AG04450 (cell line): ENCODE measurements at regions not wholly inside any gene's neighbourhood (a gene's known extent, or its start where the extent isn't known, plus 50 kb on each side); places are given as distances from the start of the nearest gene placed in this dataset.

Experiments used
- CTCF ChIA-PET: fragments of 300-600, 350-600 bp; formaldehyde crosslinking; extraction: SDS; loops from one replicate; lab custom pipeline; 2022; ENCODE audit warnings: antibody characterized with exemption, inconsistent platforms; lab: Charles Lee
- POLR2A ChIA-PET: fragments of 350-600 bp; formaldehyde crosslinking; extraction: SDS; loops from one replicate; lab custom pipeline; 2021; ENCODE audit warnings: antibody characterized with exemption, inconsistent platforms; lab: Yijun Ruan, JAX
- DNase-seq: peaks from one replicate; pipeline ENCODE4 v3.0.0-alpha.2; 2011; ENCODE audit warnings: low read depth, low spot score
- H3K27ac ChIP-seq: one replicate; pipeline ENCODE4 v1.5.1; 2012; ENCODE audit warnings: low read depth, low read length, control low read depth
- H3K27me3 ChIP-seq: one replicate; pipeline ENCODE4 v1.6.0; 2012; ENCODE audit warnings: low read length; ENCODE audit not compliant: control insufficient read depth, insufficient read depth
- H3K4me3 ChIP-seq: 2 replicates; pipeline ENCODE4 v1.5.1; 2011; ENCODE audit warnings: mild to moderate bottlenecking, low read depth, low read length, control low read depth
- H3K9me3 ChIP-seq: 2 replicates; pipeline ENCODE4 v1.5.1; 2012; ENCODE audit warnings: low read length; ENCODE audit not compliant: control insufficient read depth, insufficient read depth
- CTCF ChIP-seq: IDR thresholded peaks from 2 replicates; pipeline ENCODE4 v1.5.1; 2011; ENCODE audit warnings: low read depth, low read length, control low read depth, inconsistent platforms

- TF ChIP-seq CTCF = no peak
- Histone ChIP-seq H3K27ac (no peak overlapping the region), H3K9me3 (no peaks in the 10 kb centered on the region), H3K4me3 (no peak overlapping the region), H3K27me3 (peaks cover 9% of the 10 kb centered on the region)
- POLR2A ChIA-PET = no interaction called here
- DNase-seq = no peak
- CTCF ChIA-PET = no interaction called here
These were observed 354.4 kb downstream of the SETD4 start for GRCh38 chr21:35705888-35706287.

GRCh38 chr21:35705237-35705887 is 355.0 kb downstream of the SETD4 start:
- peaks cover 9% of the 10 kb centered on the region for H3K27me3 ChIP-seq
- H3K4me3 ChIP-seq = no peak overlapping the region
- no peak for DNase-seq
- ChIA-PET CTCF (no interaction called here), POLR2A (no interaction called here)
- no peak for TF ChIP-seq CTCF
- no peaks in the 10 kb centered on the region for H3K9me3 ChIP-seq
- H3K27ac ChIP-seq = no peak overlapping the region

GRCh38 chr21:35703704-35704103 is 356.6 kb downstream of the SETD4 start:
- no peak for TF ChIP-seq CTCF
- ChIA-PET POLR2A (no interaction called here), CTCF (no interaction called here)
- Histone ChIP-seq H3K4me3 (no peak overlapping the region), H3K27ac (no peak overlapping the region), H3K27me3 (peaks cover 6% of the 10 kb centered on the region), H3K9me3 (no peaks in the 10 kb centered on the region)
- DNase-seq = no peak

GRCh38 chr21:35699361-35699760 is 361.0 kb downstream of the SETD4 start:
- CTCF ChIA-PET = no interaction called here
- H3K9me3 ChIP-seq = no peaks in the 10 kb centered on the region
- POLR2A ChIA-PET = no interaction called here

More at GRCh38 chr21:35699361-35699760, 361.0 kb downstream of the SETD4 start:
- peaks cover 2% of the 10 kb centered on the region for H3K27me3 ChIP-seq
- H3K4me3 ChIP-seq = no peak overlapping the region
- H3K27ac ChIP-seq = no peak overlapping the region
- TF ChIP-seq CTCF = no peak
- no peak for DNase-seq
